ENCODE measurements at regions not wholly inside any gene's neighbourhood (a gene's known extent, or its start where the extent isn't known, plus 50 kb on each side); places are given as distances from the start of the nearest gene placed in this dataset.

- ATAC-seq (no peak), DNase-seq (ENCODE audit: missing footprints) (no peak)
- intact Hi-C loops (cut with DNase I) = loop anchor here (2.0 to 10.0 kb wide), 2 partner anchors 53 to 181 kb away; no protein-coding TSS in a partner anchor
Measured at GRCh38 chr10:78403781-78404180, 370.1 kb downstream of the RPS24 start.

- DNase-seq (ENCODE audit: missing footprints) (no peak), ATAC-seq (no peak)
- intact Hi-C loops (cut with DNase I) = loop anchor here (10.0 kb wide), 1 partner anchor 181 kb away; no protein-coding TSS in a partner anchor
Measured at GRCh38 chr10:78404296-78404695, 370.6 kb downstream of the RPS24 start.

- ATAC-seq = no peak
- DNase-seq (ENCODE audit: missing footprints) = no peak
- intact Hi-C loops (cut with DNase I) = loop anchor here (5.0 to 10.0 kb wide), 3 partner anchors 103 to 188 kb away; no protein-coding TSS in a partner anchor
Measured at GRCh38 chr10:78405231-78405630, 371.6 kb downstream of the RPS24 start.

- DNase-seq (ENCODE audit: missing footprints) = no peak
- intact Hi-C loops (cut with DNase I) = loop anchor here (5.0 to 10.0 kb wide), 3 partner anchors 103 to 188 kb away; no protein-coding TSS in a partner anchor
- ATAC-seq = no peak
Measured at GRCh38 chr10:78405736-78406135, 372.1 kb downstream of the RPS24 start.

GRCh38 chr10:78406648-78407008 is 373.0 kb downstream of the RPS24 start:
- ATAC-seq (no peak), DNase-seq (ENCODE audit: missing footprints) (no peak)
- intact Hi-C loops (cut with DNase I) = loop anchor here (5.0 to 10.0 kb wide), 3 partner anchors 104 to 189 kb away; no protein-coding TSS in a partner anchor

GRCh38 chr10:78407009-78407711 is 373.5 kb downstream of the RPS24 start:
- ATAC-seq = peak; percentile 61
- intact Hi-C loops (cut with DNase I) = loop anchor here (5.0 to 10.0 kb wide), 3 partner anchors 105 to 190 kb away; no protein-coding TSS in a partner anchor
- peak; percentile 81 for DNase-seq (ENCODE audit: missing footprints)

- DNase-seq (ENCODE audit: missing footprints) (no peak), ATAC-seq (no peak)
- intact Hi-C loops (cut with DNase I) = loop anchor here (5.0 to 10.0 kb wide), 3 partner anchors 106 to 191 kb away; no protein-coding TSS in a partner anchor
Measured at GRCh38 chr10:78407966-78408365, 374.3 kb downstream of the RPS24 start.

GRCh38 chr10:78408671-78409472 is 375.2 kb downstream of the RPS24 start:
- DNase-seq (ENCODE audit: missing footprints) (peak; percentile 89), ATAC-seq (peak; percentile 81)
- intact Hi-C loops (cut with DNase I) = loop anchor here (5.0 to 10.0 kb wide), 3 partner anchors 107 to 192 kb away; no protein-coding TSS in a partner anchor

GRCh38 chr10:78410046-78410965 is 376.6 kb downstream of the RPS24 start:
- no peak for ATAC-seq
- intact Hi-C loops (cut with DNase I) = no loop called here

GRCh38 chr10:78411716-78412115 is 378.1 kb downstream of the RPS24 start:
- intact Hi-C loops (cut with DNase I) = no loop called here
- ATAC-seq (no peak), DNase-seq (ENCODE audit: missing footprints) (no peak)

More at GRCh38 chr10:78410046-78410965, 376.6 kb downstream of the RPS24 start:
- no peak for DNase-seq (ENCODE audit: missing footprints)

GRCh38 chr10:78412605-78413004 is 378.9 kb downstream of the RPS24 start:
- intact Hi-C loops (cut with DNase I) = no loop called here
- DNase-seq (ENCODE audit: missing footprints) (no peak), ATAC-seq (no peak)

- intact Hi-C loops (cut with DNase I) = no loop called here
- no peak for DNase-seq (ENCODE audit: missing footprints)
Measured at GRCh38 chr10:78413076-78414055, 379.7 kb downstream of the RPS24 start.

GRCh38 chr10:78414380-78414779 is 380.7 kb downstream of the RPS24 start:
- DNase-seq (ENCODE audit: missing footprints) (no peak), ATAC-seq (no peak)
- intact Hi-C loops (cut with DNase I) = no loop called here

More at GRCh38 chr10:78413076-78414055, 379.7 kb downstream of the RPS24 start:
- no peak for ATAC-seq

- intact Hi-C loops (cut with DNase I) = no loop called here
- ATAC-seq (no peak), DNase-seq (ENCODE audit: missing footprints) (no peak)
Measured at GRCh38 chr10:78415111-78415510, 381.4 kb downstream of the RPS24 start.

- no peak for ATAC-seq
- no peak for DNase-seq (ENCODE audit: missing footprints)
- intact Hi-C loops (cut with DNase I) = no loop called here
Measured at GRCh38 chr10:78416031-78417011, 382.7 kb downstream of the RPS24 start.

Measured in Right ventricle myocardium inferior (tissue), 1 donor.